Bronchial epithelial cell (primary cell): ENCODE measurements at regions not wholly inside any gene's neighbourhood (a gene's known extent, or its start where the extent isn't known, plus 50 kb on each side); places are given as distances from the start of the nearest gene placed in this dataset.
A peak's percentile ranks its signal among the peaks of the same experiment; 100 is the strongest.
"Not testable (repeated sequence)": the region's sequence is repeated elsewhere in the genome, so short reads cannot be mapped to it uniquely, and the experiment has no call there.

Experiments
- DNase-seq: peaks from one replicate; pipeline ENCODE4 v3.0.0-alpha.2; 2010; ENCODE audit warnings: low read depth
- FAIRE-seq: peaks from 2 replicates; lab custom pipeline; 2011; peaks lifted over from hg19 to GRCh38; lab: Jason Lieb, UNC
- H3K27me3 ChIP-seq: 2 replicates; pipeline ENCODE4 v1.5.1; 2011; ENCODE audit warnings: low read length; ENCODE audit not compliant: control insufficient read depth, insufficient read depth
- H3K36me3 ChIP-seq: 2 replicates; pipeline ENCODE4 v1.5.1; 2011; ENCODE audit warnings: low read length; ENCODE audit not compliant: control insufficient read depth, insufficient read depth
- H3K4me3 ChIP-seq: 2 replicates; pipeline ENCODE4 v1.5.1; 2011; ENCODE audit warnings: mild to moderate bottlenecking, low read depth, low read length, control low read depth
- CTCF ChIP-seq: IDR thresholded peaks from 2 replicates; pipeline ENCODE4 v1.5.1; 2011; ENCODE audit warnings: mild to moderate bottlenecking, moderate library complexity, low read length, control low read depth, inconsistent platforms; ENCODE audit not compliant: insufficient read depth, severe bottlenecking

- FAIRE-seq (no peak), DNase-seq (peak; percentile 4)
- H3K36me3 ChIP-seq = no peaks in the 10 kb centered on the region
- no peak overlapping the region for H3K4me3 ChIP-seq
- no peaks in the 10 kb centered on the region for H3K27me3 ChIP-seq
- no peak for TF ChIP-seq CTCF
Measured at GRCh38 chr4:23422878-23423277, 467.0 kb downstream of the PPARGC1A start.

- no peak for TF ChIP-seq CTCF
- Histone ChIP-seq H3K27me3 (no peaks in the 10 kb centered on the region), H3K4me3 (no peak overlapping the region), H3K36me3 (no peaks in the 10 kb centered on the region)
- DNase-seq (no peak), FAIRE-seq (no peak)
Measured at GRCh38 chr4:23413631-23414030, 476.2 kb downstream of the PPARGC1A start.

- no peak overlapping the region for H3K4me3 ChIP-seq
- FAIRE-seq (no peak), DNase-seq (no peak)
- TF ChIP-seq CTCF = no peak
- H3K36me3 ChIP-seq = no peaks in the 10 kb centered on the region
- H3K27me3 ChIP-seq = no peaks in the 10 kb centered on the region
Measured at GRCh38 chr4:23412701-23413100, 477.1 kb downstream of the PPARGC1A start.

GRCh38 chr4:23408913-23409312, 480.9 kb downstream of the PPARGC1A start:
- H3K36me3 ChIP-seq, DNase-seq, FAIRE-seq, H3K4me3 ChIP-seq, H3K27me3 ChIP-seq: not testable (repeated sequence)

GRCh38 chr4:23401572-23401971, 488.3 kb downstream of the PPARGC1A start:
- Histone ChIP-seq H3K27me3 (no peaks in the 10 kb centered on the region), H3K4me3 (no peak overlapping the region), H3K36me3 (no peaks in the 10 kb centered on the region)
- DNase-seq (peak; percentile 54), FAIRE-seq (no peak)
- no peak for TF ChIP-seq CTCF

GRCh38 chr4:23392860-23393458, 496.9 kb downstream of the PPARGC1A start:
- FAIRE-seq (no peak), DNase-seq (no peak)
- Histone ChIP-seq H3K27me3 (no peaks in the 10 kb centered on the region), H3K4me3 (no peak overlapping the region), H3K36me3 (no peaks in the 10 kb centered on the region)
- TF ChIP-seq CTCF = no peak
